ENCODE measurements at regions not wholly inside any gene's neighbourhood (a gene's known extent, or its start where the extent isn't known, plus 50 kb on each side); places are given as distances from the start of the nearest gene placed in this dataset.

- DNase-seq (ENCODE audit: low read depth, low spot score): no peak
- ChIA-PET POLR2A (no interaction called here), CTCF (no interaction called here)
- no peak overlapping the region for H3K4me3 ChIP-seq (replicated peaks in 1 of 3; ENCODE audit: insufficient read depth in 1 of 3, low read depth in 1 of 3, low read length in 3 of 3)
- no peak for FAIRE-seq
- H3K9ac ChIP-seq (replicated peaks; ENCODE audit: extremely low read depth, insufficient read depth, low read length): no peak overlapping the region
- H3K9me1 ChIP-seq (replicated peaks; ENCODE audit: control insufficient read depth, extremely low read depth, insufficient read depth, low read length): no peaks in the 10 kb centered on the region
- H3K36me3 ChIP-seq (ENCODE audit: control insufficient read depth in 2 of 2, extremely low read depth in 1 of 2, insufficient read depth in 2 of 2, low read length in 2 of 2): no peaks in the 10 kb centered on the region
- no TSS peak for BruUV-seq (replicated peaks)
- no peak overlapping the region for H3K27ac ChIP-seq (ENCODE audit: insufficient read depth, low read depth, low read length)
- peaks cover 3 to 10% of the 10 kb centered on the region in 2 experiments for H3K27me3 ChIP-seq (ENCODE audit: control insufficient read depth in 2 of 2, insufficient read depth in 2 of 2, low read length in 2 of 2)
- H3K9me3 ChIP-seq (replicated peaks; ENCODE audit: control insufficient read depth, insufficient read depth, low read length): peaks cover 4% of the 10 kb centered on the region
- H3K4me1 ChIP-seq (ENCODE audit: control insufficient read depth, extremely low read depth, insufficient read depth, low read length): no peaks in the 10 kb centered on the region
- TF ChIP-seq MAX (IDR thresholded peaks at IDR 0.05; ENCODE audit: insufficient read depth, insufficient read length) (no peak), FOS (IDR thresholded peaks at IDR 0.05; ENCODE audit: borderline replicate concordance, insufficient read depth, low read length) (no peak), POLR2AphosphoS5 (IDR thresholded peaks at IDR 0.05; ENCODE audit: insufficient read depth, low read depth, low read length) (no peak), GATA2 (IDR thresholded peaks at IDR 0.05; ENCODE audit: insufficient read depth, insufficient read length, low read depth, low read length) (no peak), JUN (IDR thresholded peaks at IDR 0.05; ENCODE audit: borderline replicate concordance, insufficient read depth, insufficient read length, low read depth) (no peak), POLR2A (IDR thresholded peaks at IDR 0.05; ENCODE audit: low read depth, low read length) (no peak), CTCF (IDR thresholded peaks at IDR 0.05; ENCODE audit: extremely low read depth in 1 of 2, insufficient read depth in 1 of 2, low read depth in 1 of 2, low read length in 2 of 2) (no peak), MYC (IDR thresholded peaks at IDR 0.05; ENCODE audit: low read depth, low read length) (no peak), EZH2 (IDR thresholded peaks at IDR 0.05; ENCODE audit: borderline replicate concordance, low read depth, low read length, severe bottlenecking) (no peak)
- dilution Hi-C loops (cut with MboI; ENCODE audit: extremely low pct_ligation_motif_present, low sequenced_read_pairs) (no loop called here), intact Hi-C loops (cut with micrococcal nuclease) (no loop called here)
- no peak overlapping the region for H3K4me2 ChIP-seq (ENCODE audit: insufficient read depth, low read length)
- no peak overlapping the region for H2AFZ ChIP-seq (ENCODE audit: low read depth, low read length)
- no peaks in the 10 kb centered on the region for H4K20me1 ChIP-seq (replicated peaks; ENCODE audit: control insufficient read depth, extremely low read depth, insufficient read depth, low read length)
- H3K79me2 ChIP-seq (ENCODE audit: control insufficient read depth, insufficient read depth, low read length): no peaks in the 10 kb centered on the region
These were observed 104.2 kb upstream of the SPRED1 start for GRCh38 chr15:38148471-38148870.

All from endothelial cell of umbilical vein (primary cell).